Caco-2 (cell line): ENCODE measurements at regions not wholly inside any gene's neighbourhood (a gene's known extent, or its start where the extent isn't known, plus 50 kb on each side); places are given as distances from the start of the nearest gene placed in this dataset.

ENCODE experiments used
- BruUV-seq: library from RNA; stranded (reverse); fragments of 400-500 nt; replicated peaks from 2 replicates; lab custom pipeline; 2021; lab: Mats Ljungman, UMichigan
- CTCF ChIA-PET: fragments of 300-600 bp; sonication (Branson Sonifier 250); formaldehyde crosslinking; loops from one replicate; lab custom pipeline; 2022; ENCODE audit warnings: antibody characterized with exemption; lab: Charles Lee
- POLR2A ChIA-PET: fragments of 300-600 bp; sonication (Branson Sonifier 250); formaldehyde crosslinking; loops from one replicate; lab custom pipeline; 2022; ENCODE audit warnings: antibody characterized with exemption; lab: Charles Lee
- DNase-seq, 2 experiments: peaks; one replicate each; pipeline versions ENCODE4 v3.0.0 to v3.0.0-alpha.2; 2020 to 2022
- H3K27me3 ChIP-seq: replicated peaks from 2 replicates; pipeline ENCODE4 v1.6.0; 2011; ENCODE audit warnings: low read length; ENCODE audit not compliant: control insufficient read depth, insufficient read depth
- H3K36me3 ChIP-seq: 2 replicates; pipeline ENCODE4 v1.5.1; 2011; ENCODE audit warnings: low read length; ENCODE audit not compliant: control insufficient read depth, insufficient read depth
- H3K4me1 ChIP-seq: fragments of 250-450 bp; sonication (Bioruptor Pico); 2 replicates; pipeline ENCODE4 v1.5.1; 2020; ENCODE audit warnings: mild to moderate bottlenecking
- H3K4me3 ChIP-seq: 2 replicates; pipeline ENCODE4 v1.5.1; 2011; ENCODE audit warnings: low read depth, mild to moderate bottlenecking, control low read depth, low read length
- H3K9me3 ChIP-seq: fragments of 250-450 bp; sonication (Bioruptor Pico); 2 replicates; pipeline ENCODE4 v1.5.1; 2020; ENCODE audit warnings: mild to moderate bottlenecking, moderate library complexity
- H3K27ac Mint-ChIP-seq: one replicate; pipeline ENCODE4 v1.8.0; 2022; ENCODE audit warnings: mixed read lengths; ENCODE audit not compliant: unreplicated experiment
- H3K27me3 Mint-ChIP-seq: one replicate; pipeline ENCODE4 v1.8.0; 2022; ENCODE audit warnings: mixed read lengths; ENCODE audit not compliant: insufficient read depth, unreplicated experiment
- H3K36me3 Mint-ChIP-seq: one replicate; pipeline ENCODE4 v1.8.0; 2022; ENCODE audit warnings: mild to moderate bottlenecking, mixed read lengths; ENCODE audit not compliant: insufficient read depth, unreplicated experiment
- H3K4me1 Mint-ChIP-seq: one replicate; pipeline ENCODE4 v1.8.0; 2022; ENCODE audit warnings: low read depth, mixed read lengths; ENCODE audit not compliant: unreplicated experiment
- H3K4me3 Mint-ChIP-seq: one replicate; pipeline ENCODE4 v1.8.0; 2022; ENCODE audit warnings: mild to moderate bottlenecking, moderate library complexity, mixed read lengths; ENCODE audit not compliant: unreplicated experiment
- H3K9me3 Mint-ChIP-seq: one replicate; pipeline ENCODE4 v1.8.0; 2022; ENCODE audit warnings: mixed read lengths; ENCODE audit not compliant: unreplicated experiment
- intact Hi-C: fragments of 100-400 bp; cut with micrococcal nuclease; formaldehyde crosslinking; loops from one replicate; pipeline ENCODE4 v1.10.0; 2022; ENCODE audit not compliant: unreplicated experiment
- TF ChIP-seq, protein P1 (sequence below), 2 experiments: fragments of 200-600 bp in 1 of 2; IDR thresholded peaks; 1 replicate in 1 of 2; 2 replicates in 1 of 2; pipeline versions ENCODE4 v1.5.1 to v1.8.0; 2011 to 2022; ENCODE audit warnings: antibody characterized with exemption in 1 of 2, control low read depth in 1 of 2, inconsistent platforms in 1 of 2, low read depth in 1 of 2, low read length in 1 of 2, mild to moderate bottlenecking in 1 of 2, moderate library complexity in 1 of 2; ENCODE audit not compliant: insufficient read depth in 1 of 2, severe bottlenecking in 1 of 2, unreplicated experiment in 1 of 2

DNA sequence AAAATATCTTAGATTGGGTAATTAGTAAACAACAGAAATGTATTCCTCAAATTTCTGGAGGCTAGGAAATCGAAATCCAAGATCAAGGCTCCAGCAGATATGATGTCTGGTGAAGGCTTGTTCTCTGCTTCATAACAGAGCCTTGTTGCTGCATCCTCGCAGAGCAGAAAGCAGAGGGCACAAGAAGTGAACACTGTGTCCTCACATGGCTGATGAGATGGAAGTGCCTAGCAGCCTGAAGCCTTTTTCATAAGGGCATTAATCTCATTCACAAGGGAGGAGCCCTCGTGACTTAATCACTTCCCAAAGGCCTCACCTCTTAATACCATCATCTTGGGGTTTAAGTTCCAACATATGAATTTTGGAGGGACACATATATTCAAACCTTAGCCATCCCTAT is 77.2 kb upstream of the FOXD3 start:
- H3K9me3 Mint-ChIP-seq, result no peaks in the 10 kb centered on the region

GRCh38 chr1:63248216-63248615 is 74.2 kb upstream of the FOXD3 start:
- intact Hi-C loops, result no loop called here

More for the DNA sequence above, 77.2 kb upstream of the FOXD3 start:
- peaks cover 4% of the 10 kb centered on the region for H3K27me3 Mint-ChIP-seq
- intact Hi-C loops, result no loop called here
- H3K27me3 ChIP-seq, result no peaks in the 10 kb centered on the region
- no peaks in the 10 kb centered on the region for H3K36me3 ChIP-seq
- no peaks in the 10 kb centered on the region for H3K36me3 Mint-ChIP-seq
- H3K4me3 ChIP-seq, result no peak overlapping the region
- H3K27ac Mint-ChIP-seq, result no peak overlapping the region
- ChIA-PET CTCF (no interaction called here), POLR2A (no interaction called here)
- no peaks in the 10 kb centered on the region for H3K4me1 Mint-ChIP-seq
- TF ChIP-seq, protein P1, sequence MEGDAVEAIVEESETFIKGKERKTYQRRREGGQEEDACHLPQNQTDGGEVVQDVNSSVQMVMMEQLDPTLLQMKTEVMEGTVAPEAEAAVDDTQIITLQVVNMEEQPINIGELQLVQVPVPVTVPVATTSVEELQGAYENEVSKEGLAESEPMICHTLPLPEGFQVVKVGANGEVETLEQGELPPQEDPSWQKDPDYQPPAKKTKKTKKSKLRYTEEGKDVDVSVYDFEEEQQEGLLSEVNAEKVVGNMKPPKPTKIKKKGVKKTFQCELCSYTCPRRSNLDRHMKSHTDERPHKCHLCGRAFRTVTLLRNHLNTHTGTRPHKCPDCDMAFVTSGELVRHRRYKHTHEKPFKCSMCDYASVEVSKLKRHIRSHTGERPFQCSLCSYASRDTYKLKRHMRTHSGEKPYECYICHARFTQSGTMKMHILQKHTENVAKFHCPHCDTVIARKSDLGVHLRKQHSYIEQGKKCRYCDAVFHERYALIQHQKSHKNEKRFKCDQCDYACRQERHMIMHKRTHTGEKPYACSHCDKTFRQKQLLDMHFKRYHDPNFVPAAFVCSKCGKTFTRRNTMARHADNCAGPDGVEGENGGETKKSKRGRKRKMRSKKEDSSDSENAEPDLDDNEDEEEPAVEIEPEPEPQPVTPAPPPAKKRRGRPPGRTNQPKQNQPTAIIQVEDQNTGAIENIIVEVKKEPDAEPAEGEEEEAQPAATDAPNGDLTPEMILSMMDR (IDR thresholded peaks at IDR 0.05; ENCODE audit: insufficient read depth in 1 of 2, low read depth in 1 of 2, low read length in 1 of 2, severe bottlenecking in 1 of 2, unreplicated experiment in 1 of 2), result no peak
- no peak for DNase-seq
- BruUV-seq, result no TSS peak
- H3K4me1 ChIP-seq, result no peaks in the 10 kb centered on the region
- no peaks in the 10 kb centered on the region for H3K9me3 ChIP-seq
- H3K4me3 Mint-ChIP-seq, result no peak overlapping the region

DNA sequence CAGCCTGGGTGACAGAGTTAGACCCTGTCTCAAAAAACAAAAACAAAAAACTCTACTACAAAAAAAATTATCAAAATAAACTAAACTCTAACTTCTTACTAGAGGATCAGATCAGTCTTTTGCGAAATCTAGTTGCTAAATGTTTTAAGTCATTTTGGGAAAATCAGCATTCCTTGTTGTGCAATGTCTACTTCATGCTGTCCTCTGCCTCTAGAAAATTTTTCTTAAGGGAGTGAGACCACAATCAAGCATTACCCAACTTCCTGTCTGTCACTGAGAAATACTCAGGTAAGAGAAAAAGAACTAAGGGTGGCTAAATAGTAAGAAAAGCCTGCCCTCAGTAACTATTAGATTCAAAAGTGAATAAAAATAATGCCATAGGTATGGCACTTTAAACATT is 67.2 kb upstream of the FOXD3 start:
- no peaks in the 10 kb centered on the region for H3K4me1 Mint-ChIP-seq
- H3K9me3 ChIP-seq, result no peaks in the 10 kb centered on the region
- H3K4me3 ChIP-seq, result no peak overlapping the region
- intact Hi-C loops, result no loop called here
- H3K9me3 Mint-ChIP-seq, result no peaks in the 10 kb centered on the region
- H3K36me3 ChIP-seq, result no peaks in the 10 kb centered on the region
- CTCF ChIA-PET, result no interaction called here
- H3K4me3 Mint-ChIP-seq, result no peak overlapping the region
- no peaks in the 10 kb centered on the region for H3K27me3 ChIP-seq
- no peaks in the 10 kb centered on the region for H3K4me1 ChIP-seq
- H3K27ac Mint-ChIP-seq, result no peak overlapping the region
- H3K36me3 Mint-ChIP-seq, result no peaks in the 10 kb centered on the region
- BruUV-seq, result no TSS peak
- TF ChIP-seq, protein P1 (IDR thresholded peaks at IDR 0.05; ENCODE audit: insufficient read depth in 1 of 2, low read depth in 1 of 2, low read length in 1 of 2, severe bottlenecking in 1 of 2, unreplicated experiment in 1 of 2), result no peak
- POLR2A ChIA-PET, result no interaction called here
- H3K27me3 Mint-ChIP-seq, result peaks cover 3% of the 10 kb centered on the region
- DNase-seq, result no peak

More at GRCh38 chr1:63248216-63248615, 74.2 kb upstream of the FOXD3 start:
- Mint-ChIP-seq H3K9me3 (no peaks in the 10 kb centered on the region), H3K4me3 (no peak overlapping the region), H3K36me3 (no peaks in the 10 kb centered on the region), H3K27me3 (peaks cover 4% of the 10 kb centered on the region), H3K27ac (no peak overlapping the region), H3K4me1 (no peaks in the 10 kb centered on the region)
- ChIA-PET POLR2A (no interaction called here), CTCF (no interaction called here)
- Histone ChIP-seq H3K36me3 (no peaks in the 10 kb centered on the region), H3K4me3 (no peak overlapping the region), H3K4me1 (no peaks in the 10 kb centered on the region), H3K27me3 (no peaks in the 10 kb centered on the region), H3K9me3 (no peaks in the 10 kb centered on the region)
- BruUV-seq, result no TSS peak
- no peak for DNase-seq
- TF ChIP-seq, protein P1 (IDR thresholded peaks at IDR 0.05; ENCODE audit: insufficient read depth in 1 of 2, low read depth in 1 of 2, low read length in 1 of 2, severe bottlenecking in 1 of 2, unreplicated experiment in 1 of 2), result no peak
